GM21825 (cell line): ENCODE measurements at regions not wholly inside any gene's neighbourhood (a gene's known extent, or its start where the extent isn't known, plus 50 kb on each side); places are given as distances from the start of the nearest gene placed in this dataset.

Source experiments
- ATAC-seq: cut with Tn5 transposase; IDR thresholded peaks from one replicate; pipeline ENCODE4 v1.9.1; 2021; ENCODE audit warnings: mild to moderate bottlenecking, moderate library complexity; ENCODE audit not compliant: unreplicated experiment

DNA sequence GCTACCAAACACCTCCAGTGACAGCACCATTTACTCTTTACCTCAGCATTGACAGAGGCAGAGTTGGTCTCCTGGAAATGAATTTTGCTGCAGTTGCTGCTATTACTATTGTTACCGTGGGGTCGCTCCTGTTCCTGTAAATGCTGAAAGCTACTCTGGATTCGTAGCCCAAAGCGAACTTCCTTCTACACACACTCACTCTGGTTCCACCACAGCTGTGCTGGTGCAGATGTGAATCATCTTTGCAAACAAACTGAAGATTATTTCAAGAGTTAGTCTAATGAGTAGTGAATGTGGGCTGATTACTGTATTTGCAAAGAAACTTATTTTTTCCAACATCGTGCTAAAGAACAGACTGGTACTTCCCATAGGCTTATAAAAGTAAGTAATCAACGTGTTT is 304.0 kb downstream of the LPIN1 start:
- peak; percentile 55 for ATAC-seq

DNA sequence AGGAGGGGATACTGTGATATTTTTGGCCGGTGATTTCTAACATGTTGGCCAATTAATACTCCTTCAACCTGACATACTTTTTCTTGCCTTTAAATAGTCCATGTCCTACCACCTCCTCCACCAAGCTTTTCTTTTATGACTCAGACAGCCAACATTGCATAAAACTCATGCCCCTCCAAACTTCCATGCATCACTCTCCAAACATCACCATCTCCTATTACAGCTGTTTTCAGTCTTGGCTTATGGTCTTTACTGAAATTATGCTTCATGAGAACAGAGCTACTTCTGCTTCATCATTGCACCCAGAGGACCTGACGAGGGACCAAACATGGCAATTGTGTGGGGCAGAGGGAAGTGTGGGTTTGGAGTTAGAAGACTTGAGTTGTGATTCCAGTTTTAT is 305.4 kb downstream of the LPIN1 start:
- no peak for ATAC-seq

DNA sequence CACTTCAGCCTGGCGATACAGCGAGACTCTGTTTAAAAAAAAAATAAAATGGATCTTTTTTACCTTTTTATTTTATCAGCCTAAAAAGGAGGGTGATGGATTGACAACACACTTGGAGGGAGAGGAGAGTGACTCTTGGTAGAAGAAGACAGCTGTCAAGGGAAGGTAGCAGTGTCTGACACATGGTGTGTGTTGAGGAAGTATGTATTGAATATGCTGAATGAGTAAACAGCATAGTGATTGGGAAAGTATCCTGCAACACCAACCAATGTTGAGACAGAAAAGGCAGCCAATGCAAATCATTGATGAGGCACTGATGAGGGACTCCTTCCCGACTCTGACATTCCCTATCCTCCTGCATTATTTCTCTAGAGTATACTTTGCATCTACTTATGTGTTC is 306.4 kb downstream of the LPIN1 start:
- ATAC-seq, result no peak

DNA sequence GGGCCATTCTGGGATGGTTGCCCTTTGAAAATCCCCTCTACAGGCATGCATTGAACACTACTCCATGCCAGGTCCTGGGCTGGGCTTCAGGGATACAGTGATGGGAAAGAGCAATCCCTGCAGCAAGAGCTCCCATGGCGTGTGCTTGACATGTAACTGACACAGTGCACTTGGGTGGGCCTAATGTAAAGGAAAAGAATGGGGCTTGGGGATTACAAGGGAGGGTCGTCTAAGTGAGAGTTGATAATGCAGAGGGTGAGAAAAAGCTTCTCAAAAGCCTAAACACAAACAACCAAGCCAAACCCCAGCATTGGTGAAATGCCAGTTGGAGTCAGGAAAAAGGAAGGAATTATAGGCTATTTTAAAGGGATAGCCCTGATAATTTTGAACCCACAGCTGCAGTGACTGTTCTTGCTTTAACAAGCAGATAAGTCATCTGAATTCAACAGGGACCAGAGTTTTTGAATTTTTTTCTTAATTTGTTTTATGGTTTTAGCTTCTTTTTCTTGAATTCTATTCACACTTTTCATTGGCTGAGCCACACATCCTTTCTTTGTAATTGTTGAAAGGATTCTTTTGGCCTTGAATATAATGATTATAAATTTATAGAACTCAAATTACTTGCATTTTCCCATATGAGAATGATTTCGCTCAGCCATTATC is 308.7 kb downstream of the LPIN1 start:
- ATAC-seq, result no peak

DNA sequence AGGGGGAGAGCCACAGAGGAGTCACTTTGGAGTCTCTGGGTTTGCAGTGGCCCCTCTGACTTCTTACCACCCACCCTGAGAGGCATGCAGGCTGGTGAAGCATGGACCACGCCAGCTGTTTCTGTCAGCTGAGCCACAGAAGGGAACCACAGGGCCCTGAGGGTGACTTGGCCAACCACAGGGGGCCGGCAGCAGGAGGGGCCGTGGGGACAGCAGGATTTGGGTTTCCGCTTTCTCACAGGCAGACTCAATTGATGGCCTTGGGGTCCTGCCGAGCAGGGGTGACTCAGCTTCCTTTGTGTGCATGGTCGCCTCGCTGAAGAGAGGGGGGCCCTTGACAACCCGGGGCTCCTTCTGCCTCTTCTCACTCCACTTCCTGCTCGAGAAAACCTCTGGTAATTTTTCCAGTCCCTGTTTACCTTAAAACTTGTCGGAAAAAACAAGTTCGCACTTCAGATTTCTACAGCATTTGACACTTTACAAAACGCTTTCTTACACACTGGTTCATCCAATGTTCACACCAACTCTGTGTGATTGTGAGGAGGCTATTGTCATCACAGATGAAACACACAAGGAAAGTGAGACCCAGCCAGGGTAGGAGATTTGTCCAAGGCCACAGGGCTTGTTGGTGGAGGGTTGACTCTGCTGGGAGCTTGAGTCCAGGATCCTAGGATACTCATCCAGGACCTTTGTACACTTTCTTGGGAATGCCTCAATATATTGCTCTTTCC is 311.2 kb downstream of the LPIN1 start:
- peak; percentile 95 for ATAC-seq

DNA sequence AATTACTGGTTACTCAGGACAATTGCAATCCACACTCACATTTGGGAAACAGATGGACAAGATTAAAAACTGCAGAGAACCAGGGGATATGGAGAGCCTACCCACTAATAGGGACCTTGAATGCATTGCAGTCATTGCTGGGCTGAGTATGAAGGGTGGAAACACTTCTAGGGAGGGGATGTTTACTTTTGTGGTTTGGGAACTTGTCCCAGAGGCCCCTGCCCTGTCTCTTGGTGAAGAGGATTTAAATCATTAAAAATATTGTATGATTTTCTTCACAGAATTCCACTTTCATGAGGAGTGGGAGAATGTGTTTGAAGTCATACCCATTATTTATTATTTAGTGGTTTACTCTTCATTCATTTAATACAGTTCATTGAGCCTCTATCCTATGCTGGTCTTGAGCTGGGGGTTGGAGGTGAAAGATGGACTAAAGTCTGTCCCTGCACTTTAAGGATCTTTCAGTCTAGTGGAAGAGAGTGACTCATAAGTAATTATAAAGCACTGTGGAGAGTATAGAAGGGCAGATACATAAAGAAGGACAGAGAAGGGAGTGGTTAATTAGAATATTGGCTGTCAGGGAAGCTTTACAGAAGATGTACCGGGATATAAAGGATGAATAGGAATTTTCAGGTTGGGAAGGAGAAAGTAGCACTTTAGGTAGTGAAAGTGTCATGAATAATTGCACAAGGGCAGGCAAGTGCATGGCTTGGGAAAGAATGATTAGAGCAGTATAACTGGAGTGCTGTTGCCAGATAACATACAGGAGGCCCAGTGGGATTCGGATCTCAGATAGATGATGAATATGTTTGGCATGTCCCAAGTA is 313.4 kb downstream of the LPIN1 start:
- no peak for ATAC-seq

DNA sequence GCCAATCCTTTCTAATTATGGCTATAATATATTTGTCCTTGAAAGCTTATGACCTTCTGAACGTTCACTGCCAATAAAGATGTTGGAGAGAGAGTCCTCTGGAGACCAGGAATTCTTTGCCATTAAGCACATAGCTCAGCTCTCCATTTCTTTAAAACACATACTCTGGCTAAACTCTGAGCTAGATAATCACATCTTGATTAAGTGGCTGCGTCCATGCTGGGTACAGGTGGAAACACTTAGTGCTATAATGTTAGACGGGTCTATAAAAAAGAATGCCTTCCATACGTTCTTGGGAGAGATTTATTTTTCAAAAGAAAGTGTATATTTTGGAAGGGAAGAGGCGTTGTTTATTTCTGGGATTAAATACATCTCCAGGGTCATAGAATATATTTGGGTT is 314.5 kb downstream of the LPIN1 start:
- no peak for ATAC-seq

DNA sequence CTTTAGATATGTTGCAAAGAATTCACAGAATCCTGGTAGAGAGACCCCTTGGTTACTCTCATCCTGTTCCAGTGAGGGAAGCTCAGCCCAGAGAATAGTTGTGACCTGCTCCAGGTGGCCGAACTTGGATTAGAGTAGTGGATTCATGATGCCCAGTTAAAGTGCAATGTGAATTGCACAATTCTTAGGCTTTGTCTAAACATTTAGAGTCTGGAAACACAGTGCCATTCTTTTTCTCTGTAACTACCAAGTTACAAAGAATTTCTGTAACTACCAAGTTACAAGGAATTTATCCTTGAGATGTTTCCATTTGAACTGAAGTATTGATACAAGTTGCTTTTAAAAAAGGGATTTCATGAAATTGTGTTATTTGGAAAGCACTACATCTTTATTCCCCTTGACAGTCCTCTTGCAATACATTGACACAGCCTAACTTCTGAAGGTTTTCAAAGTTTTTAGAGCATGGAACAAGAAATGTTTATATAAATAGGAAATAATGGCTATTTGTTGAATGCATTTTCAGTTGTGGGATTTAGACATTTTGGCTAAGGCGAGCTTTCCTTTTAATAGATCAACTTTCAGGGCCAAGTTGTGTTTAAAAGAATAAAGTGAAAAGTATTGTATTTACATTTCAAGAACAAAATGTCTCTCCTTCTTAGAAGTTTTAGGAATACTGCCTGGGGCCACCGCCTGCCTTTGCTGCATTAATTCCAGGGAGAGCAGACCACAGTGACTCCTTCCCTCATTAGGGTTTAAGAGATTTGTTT is 315.0 kb downstream of the LPIN1 start:
- no peak for ATAC-seq

DNA sequence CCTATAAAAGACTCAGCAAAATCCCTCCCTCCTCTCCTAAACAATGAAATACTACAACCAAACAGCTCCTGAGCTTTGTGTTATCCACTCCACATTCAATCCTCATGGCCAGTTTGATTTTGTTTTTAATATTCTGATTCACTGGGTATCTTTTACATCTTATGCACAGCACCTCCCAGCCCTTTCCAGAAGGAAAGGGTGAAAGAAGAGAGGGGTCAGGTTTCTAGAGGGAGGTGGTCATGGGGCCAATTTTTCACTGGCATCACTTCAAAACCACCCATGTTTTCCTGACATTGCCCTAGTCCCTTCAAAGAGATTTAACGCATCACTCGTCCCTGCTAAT is 315.6 kb downstream of the LPIN1 start:
- no peak for ATAC-seq

DNA sequence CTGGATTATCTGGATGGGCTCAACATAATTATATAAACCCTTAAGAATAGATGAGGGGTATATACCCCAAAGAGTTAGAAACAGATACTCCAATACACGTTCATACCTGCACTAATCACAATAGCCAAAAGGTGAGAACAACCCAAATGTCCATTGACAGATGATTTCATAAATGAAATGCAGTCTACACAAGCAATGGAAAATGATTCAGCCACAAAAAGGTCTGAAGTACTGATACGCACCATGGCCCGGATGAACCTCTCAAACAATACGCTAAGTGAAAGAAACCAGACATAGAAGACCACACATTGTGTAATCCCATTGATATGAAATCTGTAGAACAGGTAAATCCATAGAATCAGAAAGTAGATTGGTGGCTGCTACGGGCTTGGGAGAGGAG is 316.8 kb downstream of the LPIN1 start:
- no peak for ATAC-seq

DNA sequence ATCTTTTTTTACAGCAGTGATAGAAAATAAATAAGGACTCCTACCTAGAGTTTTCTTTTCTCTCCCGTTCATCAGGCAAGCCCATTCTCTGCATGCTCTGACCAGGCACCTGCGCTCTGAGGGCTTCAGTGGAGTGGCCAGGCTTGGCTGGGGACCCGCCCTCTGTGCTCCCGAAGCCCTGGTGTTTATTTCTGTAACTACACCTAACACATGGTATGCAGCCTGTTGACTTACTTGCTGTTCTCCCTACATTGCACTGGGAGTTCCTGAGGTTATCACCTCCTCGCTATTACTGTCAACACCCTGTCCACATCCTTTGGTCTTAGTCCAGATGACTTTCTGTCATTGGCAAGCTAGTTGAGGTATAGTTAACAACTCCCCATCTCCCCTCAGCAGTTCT is 317.7 kb downstream of the LPIN1 start:
- no peak for ATAC-seq

DNA sequence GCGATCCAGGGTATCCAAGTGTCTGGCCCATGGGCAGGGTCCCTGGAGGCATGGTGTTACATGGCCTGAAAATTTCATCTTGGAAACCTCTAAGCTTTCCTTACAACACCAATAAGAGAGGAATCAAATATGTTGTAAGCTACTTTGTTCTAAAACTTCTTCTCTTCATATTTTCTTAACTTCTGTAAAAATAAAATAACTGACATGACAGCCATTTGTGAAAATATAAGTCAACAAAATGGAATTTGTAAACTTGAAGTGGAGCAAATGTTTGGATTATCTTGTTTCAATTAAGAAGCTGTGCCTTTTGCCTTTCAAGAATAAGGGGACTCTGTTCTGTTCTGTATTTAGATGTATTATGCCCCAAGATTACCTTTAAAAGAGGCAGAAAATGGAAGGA is 319.7 kb downstream of the LPIN1 start:
- ATAC-seq, result no peak

DNA sequence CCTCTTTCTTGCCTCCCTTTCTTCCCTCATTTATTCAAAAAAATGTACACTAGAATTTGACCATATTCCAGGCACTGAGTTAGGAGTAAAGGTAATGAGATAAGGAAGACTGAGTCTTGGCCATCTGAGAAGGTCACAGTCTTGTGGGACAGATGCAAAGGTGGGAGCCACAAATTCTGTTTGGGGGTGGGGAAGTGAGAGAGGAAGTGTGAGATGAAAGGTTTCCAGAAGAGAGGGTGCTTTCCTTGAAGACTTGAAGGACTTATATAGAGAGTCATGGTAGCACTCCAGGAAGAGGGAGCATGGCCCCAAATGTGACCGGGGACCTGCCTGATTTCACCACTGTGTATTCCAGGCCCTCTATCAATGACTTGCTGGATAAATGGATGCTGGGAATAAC is 320.6 kb downstream of the LPIN1 start:
- no peak for ATAC-seq

DNA sequence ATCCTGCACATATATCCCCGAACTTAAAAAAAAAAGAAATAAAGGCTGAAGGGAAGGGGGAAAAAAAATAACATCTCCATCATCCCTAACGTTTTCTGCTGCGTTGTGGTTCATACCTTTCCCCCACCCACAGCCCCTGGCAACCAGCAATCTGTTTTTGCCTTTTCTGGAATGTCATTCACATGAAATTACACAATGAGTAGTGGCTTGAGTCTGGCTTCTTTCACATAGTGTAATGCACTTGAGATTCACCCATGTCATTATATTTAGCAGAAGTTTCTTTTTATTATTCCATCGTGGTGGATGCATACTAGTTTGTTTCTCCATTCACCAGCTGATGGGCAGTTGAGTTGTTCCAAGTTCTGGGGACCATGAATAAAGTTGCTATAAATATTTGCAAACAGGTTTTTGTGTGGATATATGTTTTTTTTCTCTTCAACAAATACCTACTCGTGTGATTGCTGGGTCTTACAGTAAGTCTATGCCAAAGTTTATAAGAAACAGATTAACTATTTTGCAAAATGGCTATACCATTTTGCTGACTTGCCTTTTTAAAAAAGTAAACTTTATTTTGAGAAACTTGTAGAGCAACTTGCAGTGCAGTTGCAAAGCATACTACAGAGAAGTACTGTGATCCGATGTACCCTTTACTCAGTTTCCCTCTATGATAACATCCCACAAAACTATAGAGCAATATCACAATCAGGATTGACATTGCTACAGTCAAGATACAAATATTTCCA is 322.5 kb downstream of the LPIN1 start:
- ATAC-seq, result no peak

DNA sequence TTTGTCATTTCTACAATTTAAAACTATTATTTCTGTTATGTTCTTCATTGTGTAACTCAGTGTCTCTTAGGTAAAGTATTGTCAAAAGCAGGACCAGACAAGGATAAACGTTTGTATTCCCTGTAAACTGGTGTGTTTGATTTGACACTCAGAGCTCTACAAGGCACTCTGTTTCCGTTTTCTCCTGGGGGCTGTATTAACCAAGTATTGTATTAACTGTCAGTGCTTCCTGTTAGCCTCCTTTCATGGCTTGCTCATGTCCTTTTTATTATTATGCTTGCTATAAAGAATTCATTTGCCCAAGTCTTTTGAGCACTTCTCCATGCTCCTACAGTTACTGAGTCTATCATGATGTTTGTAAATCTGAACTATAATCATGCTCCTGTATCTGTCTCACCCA is 323.7 kb downstream of the LPIN1 start:
- ATAC-seq, result no peak

DNA sequence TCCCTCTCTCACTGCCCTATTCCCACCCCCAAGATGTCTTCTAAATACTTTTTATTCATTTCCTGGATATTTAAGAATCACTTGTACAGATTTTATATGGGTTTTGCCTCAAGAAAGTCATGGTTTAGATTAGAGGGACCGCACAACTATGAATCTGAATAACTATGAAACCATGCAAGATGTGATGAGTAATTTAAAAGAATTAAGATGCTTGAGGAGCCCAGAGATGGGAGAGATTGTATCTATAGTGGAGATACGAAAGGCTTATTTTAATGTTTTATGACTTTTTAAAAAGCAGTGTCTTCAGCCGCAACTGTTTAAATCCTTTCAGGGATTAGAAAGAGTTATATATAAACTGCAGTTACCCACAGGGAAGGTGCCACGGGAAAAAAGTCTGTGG is 324.1 kb downstream of the LPIN1 start:
- no peak for ATAC-seq

DNA sequence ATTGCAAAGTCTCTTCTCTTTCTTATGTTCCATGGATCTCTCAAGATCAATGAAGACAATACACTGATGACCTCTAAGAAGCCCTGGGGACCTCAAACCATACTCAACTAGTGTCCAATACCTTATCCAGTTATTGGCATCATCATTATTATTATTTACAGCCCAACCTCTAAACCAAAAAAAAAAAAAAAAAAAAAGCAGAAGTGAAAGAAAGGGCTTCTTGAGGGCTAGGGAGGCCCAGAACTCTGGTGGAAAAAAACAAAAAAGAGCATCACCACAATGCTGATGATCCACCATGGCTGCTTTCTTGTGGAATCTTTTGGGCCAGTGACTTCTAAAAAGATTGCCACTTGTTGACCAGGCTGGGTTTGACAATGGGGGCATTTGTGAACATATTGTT is 324.9 kb downstream of the LPIN1 start:
- peak; percentile 50 for ATAC-seq

DNA sequence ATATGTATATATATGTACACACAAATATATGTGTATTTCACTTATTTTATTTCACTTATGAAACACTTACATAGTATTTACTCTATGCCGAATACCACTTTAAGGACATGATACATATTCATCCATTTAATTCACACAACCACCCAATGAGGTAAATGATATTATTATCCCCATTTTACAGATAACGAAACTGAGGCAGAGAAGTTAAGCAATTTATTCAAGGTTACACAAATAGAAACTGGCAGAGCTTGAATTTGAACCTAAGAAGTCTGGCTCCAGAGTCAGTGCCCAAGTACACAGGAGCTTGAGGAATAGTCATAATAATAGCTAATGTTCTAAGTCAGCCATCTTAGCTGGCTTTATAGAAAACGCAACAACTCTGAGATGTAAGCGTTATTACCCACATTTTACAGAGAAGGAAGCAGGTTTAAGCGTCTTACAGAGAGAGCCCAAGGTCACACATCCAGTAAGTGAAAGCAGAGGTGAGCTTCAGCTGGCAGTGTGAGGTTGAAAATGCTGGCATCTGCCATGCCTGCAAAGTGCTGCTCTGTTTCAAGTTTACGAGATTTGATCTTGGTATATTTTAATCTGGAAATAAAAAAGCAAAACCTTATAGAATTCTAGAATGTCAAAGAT is 326.9 kb downstream of the LPIN1 start:
- no peak for ATAC-seq

DNA sequence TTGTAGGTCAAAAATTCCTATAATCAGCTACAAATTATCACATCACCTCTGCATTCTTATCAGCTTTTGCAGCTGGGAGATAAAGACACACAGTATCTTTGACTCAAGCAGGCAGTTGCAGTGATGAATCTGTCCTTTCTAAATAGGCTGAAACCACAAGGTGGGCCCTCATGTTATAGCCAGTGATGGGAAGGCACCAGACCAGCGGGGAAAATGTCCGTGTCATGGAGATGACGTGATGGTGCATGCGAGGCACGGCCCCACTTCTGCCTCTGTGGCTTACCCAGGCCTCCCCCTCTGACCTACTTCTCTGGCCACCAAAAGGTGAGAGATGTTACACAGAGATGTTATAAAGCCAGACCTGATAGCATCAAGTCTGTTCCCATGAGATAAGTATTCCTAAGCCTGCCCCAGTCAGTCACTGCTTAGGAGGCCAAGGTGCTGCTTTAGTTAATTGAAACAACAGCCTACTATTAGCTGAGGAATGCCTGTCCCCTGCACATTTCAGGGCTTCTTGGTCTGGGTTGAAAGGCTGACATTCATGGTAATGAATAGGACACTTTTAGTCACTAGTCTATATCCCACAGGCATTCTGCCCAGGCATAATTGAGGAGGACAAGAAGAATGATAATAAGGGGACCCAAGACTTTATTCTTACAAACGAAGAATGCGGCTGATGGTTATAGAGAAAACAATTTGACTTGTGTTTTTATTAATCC is 327.9 kb downstream of the LPIN1 start:
- no peak for ATAC-seq

DNA sequence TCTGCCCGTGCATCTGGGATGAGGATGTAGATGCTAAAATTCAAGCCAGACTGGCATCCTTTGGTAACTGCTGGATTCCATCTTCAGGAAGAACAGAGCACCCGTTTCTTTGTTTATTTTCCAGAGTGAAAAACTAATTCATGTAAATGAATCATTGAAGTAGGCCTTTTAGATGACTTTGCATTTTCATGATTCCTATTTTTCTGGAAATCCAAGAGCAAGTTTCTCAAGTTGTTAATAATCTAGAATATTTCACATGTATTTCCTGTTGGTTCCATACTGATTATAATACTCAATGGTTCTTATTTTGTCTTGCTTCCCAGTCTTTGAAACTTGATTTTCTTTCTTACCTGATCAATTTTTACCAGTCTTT is 328.4 kb downstream of the LPIN1 start:
- no peak for ATAC-seq
